Stimulated activated CD4-positive, alpha-beta T cell treated with anti-CD3 and anti-CD28 coated beads, Interleukin-12 subunit alpha, Interleukin-12 subunit beta, amount 100 ng/mL, for 24 hours (primary cell): ENCODE measurements at regions not wholly inside any gene's neighbourhood (a gene's known extent, or its start where the extent isn't known, plus 50 kb on each side); places are given as distances from the start of the nearest gene placed in this dataset.

Experiments used
- DNase-seq, 2 experiments: peaks; one replicate each; pipeline ENCODE4 v3.0.0-alpha.2; 2020; ENCODE audit warnings: low read depth in 2 of 2

DNA sequence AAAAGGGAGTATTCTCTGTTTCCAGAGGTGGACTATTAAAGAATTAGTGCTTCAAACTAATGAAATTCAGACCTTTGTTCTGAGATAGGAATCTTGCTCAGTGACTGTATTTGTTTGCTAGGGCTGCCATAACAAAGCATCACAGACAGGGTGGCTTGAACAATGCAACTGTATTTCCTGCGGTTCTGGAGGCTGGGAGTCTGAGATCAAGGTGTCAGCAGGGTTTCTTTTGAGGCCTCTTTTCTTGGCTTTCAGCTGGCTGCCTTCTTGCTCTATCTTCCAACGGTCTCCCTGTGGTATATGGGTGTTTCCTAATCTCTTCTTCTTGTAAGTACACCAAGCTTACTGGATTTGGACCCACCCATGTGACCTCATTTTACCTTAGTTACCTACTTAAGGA is 264.6 kb upstream of the PROX1 start:
- DNase-seq, result no peak

DNA sequence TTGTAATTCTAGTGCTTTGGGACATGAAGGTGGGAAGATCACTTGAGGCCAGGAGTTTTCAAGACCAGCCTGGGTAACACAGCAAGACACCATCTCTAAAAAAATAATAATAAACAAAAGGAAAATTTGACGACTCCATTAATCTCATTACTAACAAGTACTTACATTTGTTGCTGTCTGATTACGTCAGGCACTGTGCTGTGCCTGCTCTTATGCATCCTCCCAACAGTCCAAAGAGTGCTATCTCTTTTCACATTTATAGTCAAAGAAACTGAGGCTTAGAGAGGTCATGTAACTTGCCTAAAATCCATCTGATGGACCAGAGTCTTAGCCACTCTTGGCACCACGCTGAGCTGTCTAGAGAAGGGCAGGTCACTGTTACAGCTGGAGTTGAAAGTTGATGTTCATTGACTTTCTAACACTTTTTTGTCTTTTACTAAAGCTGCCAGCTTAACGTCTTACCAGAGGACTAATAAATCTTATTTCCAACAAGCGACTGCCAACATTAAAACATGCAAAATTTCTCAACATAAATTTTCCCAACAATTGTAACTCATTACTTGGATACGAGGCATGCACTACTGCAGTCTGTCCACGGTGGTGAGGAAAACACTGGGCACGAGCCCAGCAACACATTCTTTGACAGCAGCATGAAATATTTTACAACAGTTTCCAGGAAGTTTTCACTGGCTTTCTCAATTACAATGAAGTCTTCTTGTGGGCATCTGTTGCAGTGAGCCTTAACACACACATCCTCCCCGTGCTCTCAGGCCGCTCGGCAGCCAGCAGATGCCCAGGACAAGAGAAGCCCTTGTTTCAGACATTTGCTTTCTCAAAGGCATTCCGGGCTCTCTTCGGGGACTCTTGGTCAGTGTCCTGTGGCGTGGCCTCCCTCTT is 262.9 kb upstream of the PROX1 start:
- DNase-seq, result no peak

DNA sequence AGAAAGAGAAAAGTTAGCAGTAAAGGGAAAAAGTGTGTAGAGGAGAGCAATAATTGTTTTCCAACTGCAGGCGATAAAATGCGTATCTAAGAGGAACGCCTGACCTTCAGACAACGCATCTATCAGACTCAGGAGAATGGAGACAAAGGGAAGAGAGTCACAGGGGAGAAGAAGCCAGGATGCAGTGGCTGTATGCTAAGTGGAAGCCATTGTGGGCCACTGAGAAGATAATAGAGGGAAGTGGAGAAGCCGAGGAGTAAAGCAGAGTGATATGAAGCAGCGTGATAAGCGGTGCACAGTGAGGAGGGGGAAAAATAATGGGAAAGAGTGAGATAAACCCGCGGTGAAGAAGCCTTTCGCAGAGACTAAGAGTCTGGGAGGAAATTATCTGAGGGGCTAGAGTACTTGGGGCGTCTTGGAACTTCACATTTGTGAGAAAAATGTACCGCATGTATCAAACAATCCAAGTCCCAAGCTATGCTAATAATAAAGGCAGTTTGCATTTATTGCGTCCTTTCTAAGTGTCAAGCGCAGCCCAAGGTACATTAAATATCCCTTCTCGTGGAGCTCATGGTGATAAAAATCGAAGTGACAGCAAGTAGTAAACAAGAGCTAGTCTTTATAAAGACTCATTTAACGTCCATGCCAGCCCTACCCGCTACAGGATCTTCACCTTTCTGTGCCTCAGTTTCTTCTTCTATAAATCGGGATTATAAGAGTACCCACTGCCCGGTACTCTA is 259.8 kb upstream of the PROX1 start:
- no peak for DNase-seq

GRCh38 chr1:213728593-213729536 is 258.9 kb upstream of the PROX1 start:
- DNase-seq, result no peak

- no peak for DNase-seq
Measured at GRCh38 chr1:213733705-213734104, 254.1 kb upstream of the PROX1 start.

- DNase-seq, result no peak
Measured at GRCh38 chr1:213737398-213738035, 250.3 kb upstream of the PROX1 start.

DNA sequence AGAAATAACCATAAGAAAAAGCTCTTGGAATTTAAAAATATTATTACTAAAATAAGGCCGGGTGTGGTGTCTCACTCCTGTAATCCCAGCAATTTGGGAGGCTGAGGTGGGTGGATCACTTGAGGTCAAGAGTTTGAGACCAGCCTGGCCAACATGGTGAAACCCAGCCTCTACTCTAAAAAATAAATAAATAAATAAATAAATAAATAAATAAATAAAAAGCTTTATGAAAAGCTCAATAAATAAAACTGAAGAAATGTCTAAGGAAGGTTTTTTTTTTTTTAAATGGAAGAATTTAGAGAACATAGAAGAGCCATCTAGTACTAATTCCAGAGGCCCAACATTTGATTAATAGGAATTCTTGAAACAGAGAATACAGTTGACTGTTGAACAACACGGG is 249.1 kb upstream of the PROX1 start:
- DNase-seq, result no peak

GRCh38 chr1:213742992-213743391 is 244.8 kb upstream of the PROX1 start:
- no peak for DNase-seq

- DNase-seq, result no peak
Measured at GRCh38 chr1:213744780-213745179, 243.0 kb upstream of the PROX1 start.

GRCh38 chr1:213745451-213745850 is 242.3 kb upstream of the PROX1 start:
- no peak for DNase-seq

DNA sequence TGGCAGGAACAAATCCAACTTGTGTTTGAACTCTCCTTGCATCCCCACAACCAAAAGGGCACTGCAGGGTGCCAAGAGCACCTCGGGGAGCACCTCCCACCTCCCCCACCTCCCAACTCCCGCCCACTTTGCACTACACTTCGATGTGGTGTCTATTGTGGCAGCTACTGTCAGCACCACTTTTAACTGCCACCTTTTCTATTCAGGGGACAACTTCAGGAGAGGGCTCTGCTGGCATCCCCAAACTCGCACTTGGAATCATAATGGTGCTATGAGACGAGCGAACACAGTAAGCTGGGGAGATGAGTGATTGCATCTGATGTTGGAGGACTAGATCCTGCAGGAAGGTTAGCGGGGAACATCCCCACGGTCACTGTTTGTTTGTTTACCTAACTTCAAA is 238.2 kb upstream of the PROX1 start:
- no peak for DNase-seq

DNA sequence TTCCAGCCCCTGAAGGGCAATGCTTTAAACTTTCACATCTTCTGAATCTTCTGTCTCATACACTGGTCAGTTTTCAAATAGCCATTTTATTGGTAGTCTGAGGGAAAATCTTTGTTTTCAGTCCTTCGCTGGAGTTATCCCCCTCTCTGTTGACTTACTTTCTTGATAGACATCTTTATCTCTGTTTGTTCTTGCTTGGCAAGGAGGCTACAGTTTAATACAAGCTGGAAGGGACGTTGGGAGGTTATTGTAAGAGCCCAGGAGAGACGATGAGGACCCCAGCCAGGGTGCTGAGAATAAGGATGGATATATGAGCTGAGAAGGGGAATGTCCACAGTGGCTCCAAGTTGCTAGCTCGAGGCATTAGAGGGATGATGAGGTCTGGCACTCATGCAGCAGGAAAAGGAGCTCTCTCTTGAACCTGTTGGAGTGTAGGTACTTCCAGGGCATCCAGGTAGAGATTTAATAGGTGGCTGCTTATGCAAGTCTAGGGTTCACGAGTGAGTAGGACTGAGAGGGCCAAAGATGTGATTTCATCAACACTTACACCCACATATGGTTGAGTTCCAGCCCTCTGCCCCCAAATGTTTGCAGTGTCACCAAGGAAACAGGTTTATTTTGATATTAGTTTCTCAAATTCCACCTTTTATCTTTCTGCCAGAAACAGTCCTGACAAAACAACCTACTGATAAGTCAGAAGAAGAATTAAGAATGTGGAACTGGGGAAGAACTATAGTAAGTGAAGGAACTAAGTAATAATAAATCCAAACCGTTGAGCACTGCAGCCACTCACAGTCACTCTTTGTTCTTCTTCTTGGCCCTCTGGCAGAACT is 237.3 kb upstream of the PROX1 start:
- DNase-seq, result no peak

DNA sequence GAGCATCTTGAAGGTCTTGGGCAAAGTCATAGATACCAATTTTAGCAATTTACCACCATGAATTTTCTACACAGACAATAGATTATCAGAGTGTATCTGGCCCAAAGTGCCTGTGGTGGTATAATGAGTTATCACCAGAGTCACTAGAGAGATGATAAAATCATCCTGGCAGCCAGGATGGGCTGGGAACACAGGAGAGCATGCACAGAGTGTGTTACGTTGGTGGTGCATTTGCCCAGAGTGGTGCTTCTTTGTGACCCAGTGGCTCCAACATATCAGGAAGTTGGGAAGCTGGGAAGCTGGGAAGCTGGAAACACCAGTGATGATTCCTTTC is 236.7 kb upstream of the PROX1 start:
- no peak for DNase-seq

- DNase-seq, result no peak
Measured at GRCh38 chr1:213759359-213760181, 228.2 kb upstream of the PROX1 start.

DNA sequence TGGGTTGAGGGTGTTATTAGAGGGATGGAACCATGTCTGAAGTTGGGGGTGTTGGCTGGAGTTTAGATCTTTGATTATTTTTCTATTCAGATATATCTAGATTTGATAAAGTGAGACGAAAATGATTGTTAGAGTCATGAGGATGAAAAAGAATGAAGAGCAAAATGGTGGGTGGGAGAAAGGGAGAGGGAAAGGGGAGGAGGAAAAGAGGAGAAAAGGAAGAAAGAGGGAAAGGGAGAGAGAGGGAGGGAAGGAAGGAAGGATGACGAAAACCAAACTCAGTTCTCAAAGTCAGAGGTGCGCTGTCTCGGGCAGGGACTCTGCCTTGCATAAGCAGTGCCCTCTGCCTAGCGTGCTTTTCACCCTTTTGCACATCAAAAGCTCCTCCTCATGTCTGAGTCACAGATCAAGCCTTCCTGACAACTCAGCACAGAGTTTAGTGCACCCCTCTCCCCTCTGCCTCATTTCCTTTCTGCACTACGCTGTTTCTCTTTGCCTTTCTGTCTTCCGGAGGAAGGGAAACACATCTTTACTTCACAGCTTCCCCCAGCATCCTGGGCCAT is 225.8 kb upstream of the PROX1 start:
- peak; percentile 10 to 11 for DNase-seq

GRCh38 chr1:213767683-213768082 is 220.1 kb upstream of the PROX1 start:
- no peak for DNase-seq

GRCh38 chr1:213772128-213773063 is 215.4 kb upstream of the PROX1 start:
- no peak for DNase-seq

DNA sequence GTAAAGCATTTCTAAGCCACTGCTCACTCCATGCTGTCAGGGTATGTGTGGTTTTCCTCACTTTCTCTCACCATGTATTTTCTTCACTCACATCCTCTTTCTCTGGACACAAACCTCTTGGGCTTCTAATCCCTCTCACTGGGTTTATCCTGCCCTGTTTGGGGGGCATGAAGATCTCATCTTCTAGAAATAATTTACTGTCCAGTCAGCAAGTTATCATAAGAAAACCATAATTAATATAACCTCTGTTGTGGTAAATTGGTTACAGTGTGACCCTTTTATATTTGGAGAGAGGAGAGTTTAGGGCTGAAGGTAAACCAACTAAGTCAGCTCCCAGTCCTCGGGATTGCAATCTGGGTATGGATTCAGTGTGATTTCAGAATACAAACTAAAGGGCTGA is 213.8 kb upstream of the PROX1 start:
- no peak for DNase-seq
